SK-N-SH (cell line): ENCODE measurements at regions not wholly inside any gene's neighbourhood (a gene's known extent, or its start where the extent isn't known, plus 50 kb on each side); places are given as distances from the start of the nearest gene placed in this dataset.

ENCODE experiments used
- CTCF ChIA-PET: fragments of 300-600, 350-600 bp; formaldehyde crosslinking; extraction: SDS; loops from one replicate; lab custom pipeline; 2021; lab: Yijun Ruan, JAX
- POLR2A ChIA-PET: fragments of 350-600 bp; sonication (Branson Sonifier 250); formaldehyde crosslinking; extraction: SDS; loops from one replicate; lab custom pipeline; 2020; ENCODE audit warnings: antibody characterized with exemption, inconsistent platforms; lab: Yijun Ruan, JAX
- DNase-seq: peaks from one replicate; pipeline ENCODE4 v3.0.0; 2012
- H2AFZ ChIP-seq: fragments of 200-600 bp; sonication (generic); 2 replicates; pipeline ENCODE4 v1.8.1; 2016; ENCODE audit warnings: antibody characterized with exemption, mild to moderate bottlenecking, low read depth
- H3F3A ChIP-seq: fragments of 200-600 bp; sonication (generic); replicated peaks from 2 replicates; pipeline ENCODE3; 2016; ENCODE audit warnings: antibody characterized with exemption, mild to moderate bottlenecking; ENCODE audit not compliant: insufficient read depth
- H3K27ac ChIP-seq, 2 experiments: fragments of 200-500 bp in 1 of 2; fragments of 200-600 bp in 1 of 2; sonication (Bioruptor generic) in 1 of 2; sonication (generic), shearing (Covaris generic) in 1 of 2; 2 replicates each; pipeline versions ENCODE4 v1.5.1 to v1.6.1; 2014 to 2016; ENCODE audit warnings: low read depth in 2 of 2, inconsistent platforms in 1 of 2, low read length in 1 of 2, mild to moderate bottlenecking in 1 of 2, mixed read lengths in 1 of 2
- H3K27me3 ChIP-seq: fragments of 200-600 bp; sonication (generic), shearing (Covaris generic); 2 replicates; pipeline ENCODE4 v1.6.1; 2016; ENCODE audit warnings: mixed run types; ENCODE audit not compliant: insufficient read depth
- H3K36me3 ChIP-seq, 2 experiments: fragments of 200-500 bp in 1 of 2; fragments of 200-600 bp in 1 of 2; sonication (Bioruptor generic) in 1 of 2; sonication (generic) in 1 of 2; replicated peaks in 1 of 2; 2 replicates each; pipeline versions ENCODE3 to v1.5.1; 2014 to 2016; ENCODE audit warnings: low read length in 1 of 2, mild to moderate bottlenecking in 1 of 2; ENCODE audit not compliant: insufficient read depth in 2 of 2, control insufficient read depth in 1 of 2
- H3K4me1 ChIP-seq, 2 experiments: fragments of 200-500 bp in 1 of 2; fragments of 200-600 bp in 1 of 2; sonication (Bioruptor generic) in 1 of 2; sonication (generic), shearing (Covaris generic) in 1 of 2; 2 replicates each; pipeline versions ENCODE4 v1.5.1 to v1.6.1; 2014 to 2016; ENCODE audit warnings: low read depth in 1 of 2, low read length in 1 of 2, mixed run types in 1 of 2; ENCODE audit not compliant: insufficient read depth in 2 of 2, control insufficient read depth in 1 of 2
- H3K4me2 ChIP-seq: fragments of 200-600 bp; sonication (generic), shearing (Covaris generic); 2 replicates; pipeline ENCODE4 v1.6.1; 2017; ENCODE audit warnings: mixed run types
- H3K4me3 ChIP-seq, 2 experiments: fragments of 200-500 bp in 1 of 2; fragments of 200-600 bp in 1 of 2; sonication (Bioruptor generic) in 1 of 2; sonication (generic), shearing (Covaris generic) in 1 of 2; 2 replicates each; pipeline versions ENCODE4 v1.5.1 to v1.8.1; 2014 to 2016; ENCODE audit warnings: low read depth in 2 of 2, inconsistent platforms in 1 of 2, low read length in 1 of 2, mild to moderate bottlenecking in 1 of 2, mixed read lengths in 1 of 2, moderate library complexity in 1 of 2
- H3K79me2 ChIP-seq: fragments of 200-600 bp; sonication (generic); 2 replicates; pipeline ENCODE4 v1.8.1; 2017; ENCODE audit warnings: mild to moderate bottlenecking; ENCODE audit not compliant: insufficient read depth
- H3K9ac ChIP-seq: fragments of 200-600 bp; sonication (generic); 2 replicates; pipeline ENCODE4 v1.6.1; 2017; ENCODE audit warnings: mixed run types
- H3K9me2 ChIP-seq: fragments of 200-600 bp; sonication (generic); 2 replicates; pipeline ENCODE4 v1.6.1; 2017; ENCODE audit warnings: mixed run types
- H3K9me3 ChIP-seq: fragments of 200-600 bp; sonication (generic); 2 replicates; pipeline ENCODE4 v1.6.1; 2017; ENCODE audit warnings: mixed run types, mild to moderate bottlenecking, moderate library complexity
- H4K20me1 ChIP-seq: fragments of 200-600 bp; sonication (generic); 2 replicates; pipeline ENCODE4 v1.6.1; 2017; ENCODE audit warnings: mild to moderate bottlenecking, mixed run types; ENCODE audit not compliant: insufficient read depth
- ELF1 ChIP-seq: IDR thresholded peaks from 2 replicates; pipeline ENCODE4 v1.4.0; 2012
- EP300 ChIP-seq, 2 experiments: IDR thresholded peaks; 2 replicates each; pipeline versions ENCODE4 v1.4.0 to v1.6.1; 2012; ENCODE audit warnings: borderline replicate concordance in 1 of 2, low read depth in 1 of 2, low read length in 1 of 2
- FOXJ3 ChIP-seq: sonication (generic); formaldehyde crosslinking; IDR thresholded peaks from 2 replicates; pipeline ENCODE4 v1.5.1; 2020; ENCODE audit warnings: mild to moderate bottlenecking, missing genetic modification reagents
- GABPA ChIP-seq: IDR thresholded peaks from 2 replicates; pipeline ENCODE4 v1.4.0; 2012; ENCODE audit warnings: low read depth, mild to moderate bottlenecking
- GATA2 ChIP-seq: sonication (generic); formaldehyde crosslinking; IDR thresholded peaks from 2 replicates; pipeline ENCODE4 v1.5.0; 2020; ENCODE audit warnings: mild to moderate bottlenecking, missing genetic modification reagents
- IRF3 ChIP-seq: fragments of 150-350 bp; IDR thresholded peaks from 2 replicates; pipeline ENCODE4 v1.6.1; 2016; ENCODE audit warnings: mild to moderate bottlenecking, low read depth, low read length
- JUND ChIP-seq: IDR thresholded peaks from 2 replicates; pipeline ENCODE4 v1.4.0; 2012
- MXI1 ChIP-seq: IDR thresholded peaks from 2 replicates; pipeline ENCODE4 v1.6.1; 2012; ENCODE audit warnings: mild to moderate bottlenecking, low read depth, low read length, improper control_type of control experiment
- NRF1 ChIP-seq: IDR thresholded peaks from 2 replicates; pipeline ENCODE4 v1.6.1; 2012; ENCODE audit warnings: low read depth, mild to moderate bottlenecking, low read length
- RAD21 ChIP-seq: IDR thresholded peaks from 2 replicates; pipeline ENCODE4 v1.6.1; 2012; ENCODE audit warnings: mild to moderate bottlenecking, low read length
- RCOR1 ChIP-seq: fragments of 150-350 bp; IDR thresholded peaks from 2 replicates; pipeline ENCODE4 v1.6.1; 2017; ENCODE audit warnings: antibody characterized with exemption, low read length
- RFX5 ChIP-seq: IDR thresholded peaks from 2 replicates; pipeline ENCODE4 v1.6.1; 2012; ENCODE audit warnings: mild to moderate bottlenecking, improper control_type of control experiment, low read length
- SIN3A ChIP-seq: IDR thresholded peaks from 2 replicates; pipeline ENCODE4 v1.6.1; 2012; ENCODE audit warnings: low read depth, mild to moderate bottlenecking, low read length, moderate library complexity, borderline replicate concordance
- SMC3 ChIP-seq: IDR thresholded peaks from 2 replicates; pipeline ENCODE4 v1.6.1; 2012; ENCODE audit warnings: low read depth, low read length, improper control_type of control experiment
- TAF1 ChIP-seq: IDR thresholded peaks from 2 replicates; pipeline ENCODE4 v1.6.1; 2012; ENCODE audit warnings: low read depth, mild to moderate bottlenecking, low read length, moderate library complexity, borderline replicate concordance
- TCF12 ChIP-seq: IDR thresholded peaks from 2 replicates; pipeline ENCODE4 v1.4.0; 2012
- USF1 ChIP-seq: IDR thresholded peaks from 2 replicates; pipeline ENCODE4 v1.4.0; 2012; ENCODE audit warnings: low read depth, borderline replicate concordance
- WGBS: methylation state at CpG from one replicate; pipeline ENCODE4 v1.1.6; 2017; ENCODE audit warnings: low lambda C conversion rate; 5-methylcytosine and 5-hydroxymethylcytosine counted together

- no peak for TF ChIP-seq GABPA
- no peak for TF ChIP-seq TAF1
- TF ChIP-seq ELF1: no peak
- no peak for TF ChIP-seq NRF1
- no peak for TF ChIP-seq SMC3
- TF ChIP-seq FOXJ3 (CRISPR knock-in tag): no peak
- TF ChIP-seq TCF12: no peak
- Histone ChIP-seq H3K4me2 (no peak overlapping the region), H3K79me2 (no peaks in the 10 kb centered on the region), H3K9ac (no peak overlapping the region), H2AFZ (no peak overlapping the region), H3K36me3 (no peaks in the 10 kb centered on the region), H3K4me1 (peaks cover 0 to 16% of the 10 kb centered on the region in 2 experiments; a peak in 2 of 4 replicates), H3K9me3 (no peaks in the 10 kb centered on the region), H3K9me2 (no peaks in the 10 kb centered on the region), H4K20me1 (no peaks in the 10 kb centered on the region), H3F3A (no peaks in the 10 kb centered on the region), H3K27me3 (no peaks in the 10 kb centered on the region), H3K27ac (peak overlapping the region in 1 of 2 experiments; percentile 53; a peak in 1 of 4 replicates), H3K4me3 (no peak overlapping the region)
- 40% methylated on average over 1 of the region's 1 CpG for WGBS
- DNase-seq: no peak
- CTCF ChIA-PET: no interaction called here
- POLR2A ChIA-PET: no interaction called here
These were observed 837.2 kb downstream of the NTRK3 start for GRCh38 chr15:87419344-87419743.

- Histone ChIP-seq H3K27me3 (no peaks in the 10 kb centered on the region), H3K4me2 (no peak overlapping the region), H3K4me1 (peaks cover 0 to 16% of the 10 kb centered on the region in 2 experiments; a peak in 2 of 4 replicates), H2AFZ (no peak overlapping the region), H3K36me3 (no peaks in the 10 kb centered on the region), H4K20me1 (no peaks in the 10 kb centered on the region), H3K27ac (peak overlapping the region in 1 of 2 experiments; percentile 64; a peak in 1 of 4 replicates), H3K4me3 (no peak overlapping the region), H3K9me2 (no peaks in the 10 kb centered on the region), H3K79me2 (no peaks in the 10 kb centered on the region), H3K9me3 (no peaks in the 10 kb centered on the region), H3F3A (no peaks in the 10 kb centered on the region), H3K9ac (no peak overlapping the region)
- POLR2A ChIA-PET: no interaction called here
- 13% methylated on average over 5 of the region's 5 CpGs for WGBS
- no peak for TF ChIP-seq USF1
- TF ChIP-seq MXI1: peak; percentile 54; the same call in 1 of the 2 replicates
- TF ChIP-seq JUND: no peak
- peak in 1 of 2 experiments; percentile 89; a peak in 2 of 4 replicates for TF ChIP-seq EP300 (IDR thresholded peaks at IDR 0.05; ENCODE audit: borderline replicate concordance in 1 of 2, low read depth in 1 of 2, low read length in 1 of 2)
- TF ChIP-seq RAD21: peak; percentile 36; the same call in 1 of the 2 replicates
- TF ChIP-seq RCOR1: peak; percentile 86
- TF ChIP-seq IRF3: no peak
- peak; percentile 95 for TF ChIP-seq GATA2 (CRISPR knock-in tag)
- 0 out of 2 replicates have a peak, but pooled peaks have one; percentile 41 for TF ChIP-seq RFX5
- no peak for TF ChIP-seq SIN3A
- TF ChIP-seq FOXJ3 (CRISPR knock-in tag): peak; percentile 73; the same call in 1 of the 2 replicates
- no peak for TF ChIP-seq ELF1
- peak; percentile 56 for DNase-seq
- CTCF ChIA-PET: interaction anchor here (0.7 to 1.4 kb wide), 2 partner anchors 61 to 835 kb away, joined by 3 to 4 read pairs; no protein-coding TSS in a partner anchor
These were observed 839.8 kb downstream of the NTRK3 start for GRCh38 chr15:87416591-87417257.
